CD4-positive, alpha-beta memory T cell (primary cell): ENCODE measurements at regions not wholly inside any gene's neighbourhood (a gene's known extent, or its start where the extent isn't known, plus 50 kb on each side); places are given as distances from the start of the nearest gene placed in this dataset.

Source experiments
- CTCF ChIA-PET: fragments of 350-600 bp; sonication (Branson Sonifier 250); formaldehyde crosslinking; loops from one replicate; lab custom pipeline; 2021; ENCODE audit warnings: inconsistent platforms; ENCODE audit not compliant: partially characterized antibody; lab: Charles Lee
- POLR2A ChIA-PET: fragments of 350-600 bp; sonication (Branson Sonifier 250); formaldehyde crosslinking; loops from one replicate; lab custom pipeline; 2021; ENCODE audit not compliant: partially characterized antibody; lab: Charles Lee
- DNase-seq, 5 donors: peaks; one replicate each; pipeline versions ENCODE4 v3.0.0 to v3.0.0-alpha.2; 2020 to 2022; ENCODE audit warnings: mixed read lengths in 1 of 5
- H3K27ac ChIP-seq: one replicate; pipeline ENCODE4 v1.7.0; 2013; ENCODE audit warnings: low read depth, low read length
- H3K27me3 ChIP-seq: 2 replicates; pipeline ENCODE4 v1.7.0; 2013; ENCODE audit warnings: mild to moderate bottlenecking, low read length, moderate library complexity; ENCODE audit not compliant: insufficient read depth
- H3K36me3 ChIP-seq: 2 replicates; pipeline ENCODE4 v1.7.0; 2013; ENCODE audit warnings: mild to moderate bottlenecking, low read length, moderate library complexity; ENCODE audit not compliant: insufficient read depth
- H3K4me1 ChIP-seq: 2 replicates; pipeline ENCODE4 v1.7.0; 2013; ENCODE audit warnings: mild to moderate bottlenecking, low read length, moderate library complexity; ENCODE audit not compliant: insufficient read depth
- H3K4me3 ChIP-seq, 2 donors: one replicate each; pipeline ENCODE4 v1.7.0; 2013; ENCODE audit warnings: low read length in 2 of 2, mild to moderate bottlenecking in 1 of 2
- H3K9me3 ChIP-seq, 2 donors: one replicate each; pipeline ENCODE4 v1.7.0; 2013; ENCODE audit warnings: low read length in 2 of 2, control low read depth in 1 of 2; ENCODE audit not compliant: control insufficient read depth in 1 of 2
- H3K27ac Mint-ChIP-seq, 7 donors: one replicate each; pipeline ENCODE4 v1.8.0; 2020 to 2021; ENCODE audit warnings: mixed read lengths in 7 of 7, mild to moderate bottlenecking in 6 of 7, inconsistent platforms in 3 of 7, moderate library complexity in 3 of 7
- H3K27me3 Mint-ChIP-seq, 2 donors: one replicate each; pipeline ENCODE4 v1.8.0; 2020 to 2021; ENCODE audit warnings: mixed read lengths in 2 of 2
- H3K36me3 Mint-ChIP-seq, 2 donors: one replicate each; pipeline ENCODE4 v1.8.0; 2020 to 2021; ENCODE audit warnings: mixed read lengths in 2 of 2, inconsistent platforms in 1 of 2, mild to moderate bottlenecking in 1 of 2
- H3K4me1 Mint-ChIP-seq, 4 donors: one replicate each; pipeline ENCODE4 v1.8.0; 2020 to 2021; ENCODE audit warnings: mixed read lengths in 4 of 4, mild to moderate bottlenecking in 1 of 4
- H3K4me3 Mint-ChIP-seq, 8 donors: one replicate each; pipeline ENCODE4 v1.8.0; 2020 to 2021; ENCODE audit warnings: mixed read lengths in 8 of 8, mild to moderate bottlenecking in 7 of 8, moderate library complexity in 6 of 8, inconsistent platforms in 3 of 8
- H3K9me3 Mint-ChIP-seq, 8 donors: one replicate each; pipeline ENCODE4 v1.8.0; 2020 to 2021; ENCODE audit warnings: mixed read lengths in 8 of 8, mild to moderate bottlenecking in 5 of 8, inconsistent platforms in 3 of 8, moderate library complexity in 1 of 8
- intact Hi-C: fragments of 100-400 bp; cut with micrococcal nuclease; formaldehyde crosslinking; loops from one replicate; pipeline ENCODE4 v1.15.1; 2023

DNA sequence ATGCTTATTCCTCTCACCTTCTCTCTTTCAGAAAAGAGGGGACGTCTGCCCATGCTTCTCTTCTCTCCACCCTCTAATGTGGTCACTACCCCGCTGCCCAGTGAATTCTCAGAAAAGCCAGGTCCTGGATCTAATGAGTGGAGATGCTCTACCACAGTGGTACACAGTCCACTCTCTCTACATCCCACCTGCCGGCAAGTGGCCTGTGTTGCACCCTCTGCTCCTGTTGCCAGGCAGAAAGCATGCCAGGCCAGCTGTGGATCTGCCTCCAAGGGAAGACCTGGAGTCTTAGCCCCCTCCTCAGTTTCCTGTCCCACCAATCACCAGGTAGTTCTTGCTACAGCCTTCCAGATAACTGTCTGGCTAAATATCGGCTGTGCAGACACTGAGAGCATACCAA is 71.2 kb upstream of the SPDL1 start:
- Histone ChIP-seq H3K27me3 (no peaks in the 10 kb centered on the region), H3K9me3 (no peaks in the 10 kb centered on the region), H3K4me1 (no peaks in the 10 kb centered on the region), H3K27ac (no peak overlapping the region), H3K36me3 (no peaks in the 10 kb centered on the region), H3K4me3 (no peak overlapping the region)
- H3K27me3 Mint-ChIP-seq, result peaks cover 2 to 5% of the 10 kb centered on the region in 2 donors
- no peak overlapping the region for H3K4me3 Mint-ChIP-seq
- ChIA-PET POLR2A (no interaction called here), CTCF (no interaction called here)
- no peaks in the 10 kb centered on the region for H3K36me3 Mint-ChIP-seq
- H3K9me3 Mint-ChIP-seq, result peaks cover 0 to 6% (median 1%) of the 10 kb centered on the region in 8 donors
- intact Hi-C loops, result no loop called here
- H3K27ac Mint-ChIP-seq, result no peak overlapping the region
- no peaks in the 10 kb centered on the region for H3K4me1 Mint-ChIP-seq
- no peak for DNase-seq

DNA sequence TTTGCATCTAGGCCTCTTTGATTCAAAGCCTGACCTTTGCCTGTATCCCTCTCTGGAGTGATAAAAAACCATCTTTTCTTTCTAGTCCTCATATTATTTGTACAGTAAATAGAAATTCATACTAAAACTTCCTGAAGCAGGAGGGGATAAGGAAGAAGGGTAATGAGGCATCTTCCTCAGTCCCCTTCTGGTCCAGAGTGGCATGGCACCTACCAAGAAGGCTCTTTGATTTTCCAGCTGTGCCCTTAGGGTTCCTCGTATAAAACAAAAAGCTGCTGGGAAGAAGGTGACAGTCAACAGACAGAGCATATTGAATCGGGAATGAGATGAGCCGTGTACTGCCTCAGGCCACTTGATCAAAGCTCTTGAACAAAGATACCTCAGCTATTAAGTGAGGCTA is 71.9 kb upstream of the SPDL1 start:
- POLR2A ChIA-PET, result no interaction called here
- no peaks in the 10 kb centered on the region for H3K27me3 ChIP-seq
- Mint-ChIP-seq H3K4me3 (no peak overlapping the region), H3K27ac (no peak overlapping the region), H3K4me1 (no peaks in the 10 kb centered on the region), H3K9me3 (peaks cover 0 to 2% (median 0%) of the 10 kb centered on the region in 8 donors), H3K36me3 (no peaks in the 10 kb centered on the region), H3K27me3 (peaks cover 2 to 5% of the 10 kb centered on the region in 2 donors)
- H3K9me3 ChIP-seq, result no peaks in the 10 kb centered on the region
- intact Hi-C loops, result no loop called here
- no peaks in the 10 kb centered on the region for H3K4me1 ChIP-seq
- H3K27ac ChIP-seq, result no peak overlapping the region
- H3K36me3 ChIP-seq, result no peaks in the 10 kb centered on the region
- no peak for DNase-seq
- CTCF ChIA-PET, result no interaction called here
- H3K4me3 ChIP-seq, result no peak overlapping the region

GRCh38 chr5:169507051-169507450 is 76.5 kb upstream of the SPDL1 start:
- H3K27ac ChIP-seq, result no peak overlapping the region
- H3K27ac Mint-ChIP-seq, result no peak overlapping the region

GRCh38 chr5:169503886-169504285 is 79.7 kb upstream of the SPDL1 start:
- POLR2A ChIA-PET, result no interaction called here

More at GRCh38 chr5:169507051-169507450, 76.5 kb upstream of the SPDL1 start:
- no peaks in the 10 kb centered on the region for H3K4me1 ChIP-seq
- intact Hi-C loops, result no loop called here
- H3K36me3 ChIP-seq, result no peaks in the 10 kb centered on the region
- Mint-ChIP-seq H3K9me3 (peaks cover 0 to 2% (median 0%) of the 10 kb centered on the region in 8 donors), H3K4me1 (no peaks in the 10 kb centered on the region), H3K4me3 (no peak overlapping the region), H3K27me3 (peaks cover 0 to 5% of the 10 kb centered on the region in 2 donors), H3K36me3 (no peaks in the 10 kb centered on the region)
- DNase-seq, result no peak
- no peak overlapping the region for H3K4me3 ChIP-seq
- H3K27me3 ChIP-seq, result no peaks in the 10 kb centered on the region
- POLR2A ChIA-PET, result no interaction called here
- H3K9me3 ChIP-seq, result no peaks in the 10 kb centered on the region
- CTCF ChIA-PET, result no interaction called here

DNA sequence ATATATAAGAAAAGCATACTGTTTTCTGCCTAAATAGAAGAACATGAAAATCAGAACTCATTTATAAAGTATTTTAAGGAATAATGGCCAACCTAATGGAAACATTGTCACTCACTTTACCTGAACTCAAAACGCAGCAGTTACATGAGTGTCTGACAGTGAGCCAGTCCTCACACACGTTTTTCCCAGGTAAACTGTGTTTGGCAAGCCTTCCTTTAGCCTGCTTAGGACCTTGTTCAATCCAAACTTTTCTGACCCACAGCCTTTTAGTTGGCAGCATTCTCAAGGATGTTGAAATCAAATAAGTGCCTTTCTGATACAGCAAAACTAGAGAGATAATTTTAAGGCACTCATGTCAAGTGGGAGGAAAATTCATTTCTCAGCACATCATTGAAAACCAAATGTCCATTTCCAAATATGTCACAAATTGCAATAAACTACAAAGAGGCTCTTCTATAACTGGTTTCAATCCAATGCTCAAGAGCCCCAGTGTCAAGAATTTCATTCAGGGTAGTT is 83.5 kb upstream of the SPDL1 start:
- intact Hi-C loops, result no loop called here
- H3K9me3 ChIP-seq, result no peaks in the 10 kb centered on the region
- ChIA-PET POLR2A (no interaction called here), CTCF (no interaction called here)
- H3K4me1 ChIP-seq, result no peaks in the 10 kb centered on the region
- H3K36me3 Mint-ChIP-seq, result no peaks in the 10 kb centered on the region
- H3K9me3 Mint-ChIP-seq, result peaks cover 0 to 2% (median 0%) of the 10 kb centered on the region in 8 donors
- H3K27me3 ChIP-seq, result no peaks in the 10 kb centered on the region
- no peaks in the 10 kb centered on the region for H3K36me3 ChIP-seq
- H3K4me1 Mint-ChIP-seq, result no peaks in the 10 kb centered on the region
- H3K27ac Mint-ChIP-seq, result no peak overlapping the region
- no peak overlapping the region for H3K4me3 Mint-ChIP-seq
- peaks cover 2 to 5% of the 10 kb centered on the region in 2 donors for H3K27me3 Mint-ChIP-seq
- no peak overlapping the region for H3K4me3 ChIP-seq
- DNase-seq, result no peak
- H3K27ac ChIP-seq, result no peak overlapping the region

More at GRCh38 chr5:169503886-169504285, 79.7 kb upstream of the SPDL1 start:
- H3K4me3 Mint-ChIP-seq, result no peak overlapping the region
- Histone ChIP-seq H3K27ac (no peak overlapping the region), H3K4me3 (no peak overlapping the region), H3K4me1 (no peaks in the 10 kb centered on the region), H3K27me3 (no peaks in the 10 kb centered on the region), H3K9me3 (no peaks in the 10 kb centered on the region), H3K36me3 (no peaks in the 10 kb centered on the region)
- peaks cover 0 to 2% (median 0%) of the 10 kb centered on the region in 8 donors for H3K9me3 Mint-ChIP-seq
- H3K27ac Mint-ChIP-seq, result no peak overlapping the region
- no peaks in the 10 kb centered on the region for H3K4me1 Mint-ChIP-seq
- no peak for DNase-seq
- H3K36me3 Mint-ChIP-seq, result no peaks in the 10 kb centered on the region
- CTCF ChIA-PET, result no interaction called here
- intact Hi-C loops, result no loop called here
- H3K27me3 Mint-ChIP-seq, result peaks cover 0 to 5% of the 10 kb centered on the region in 2 donors

GRCh38 chr5:169496878-169497277 is 86.7 kb upstream of the SPDL1 start:
- POLR2A ChIA-PET, result no interaction called here
- no peaks in the 10 kb centered on the region for H3K4me1 Mint-ChIP-seq
- H3K27me3 ChIP-seq, result no peaks in the 10 kb centered on the region
- no peak overlapping the region for H3K27ac Mint-ChIP-seq
- no peak overlapping the region for H3K4me3 ChIP-seq
- H3K9me3 Mint-ChIP-seq, result no peaks in the 10 kb centered on the region
- no peak overlapping the region for H3K27ac ChIP-seq
- no peaks in the 10 kb centered on the region for H3K36me3 Mint-ChIP-seq
- H3K4me1 ChIP-seq, result no peaks in the 10 kb centered on the region
- intact Hi-C loops, result no loop called here
- no peaks in the 10 kb centered on the region for H3K36me3 ChIP-seq
- no peak for DNase-seq
- H3K27me3 Mint-ChIP-seq, result peaks cover 2% of the 10 kb centered on the region in 2 donors
- CTCF ChIA-PET, result no interaction called here
- H3K9me3 ChIP-seq, result no peaks in the 10 kb centered on the region
- H3K4me3 Mint-ChIP-seq, result no peak overlapping the region

- H3K4me3 ChIP-seq, result no peak overlapping the region
- no peak overlapping the region for H3K27ac Mint-ChIP-seq
- CTCF ChIA-PET, result no interaction called here
- H3K9me3 Mint-ChIP-seq, result peaks cover 0 to 3% (median 0%) of the 10 kb centered on the region in 8 donors
- no peak for DNase-seq
- H3K27me3 ChIP-seq, result no peaks in the 10 kb centered on the region
- H3K4me1 ChIP-seq, result no peaks in the 10 kb centered on the region
- no peaks in the 10 kb centered on the region for H3K36me3 ChIP-seq
- H3K4me3 Mint-ChIP-seq, result no peak overlapping the region
- H3K4me1 Mint-ChIP-seq, result no peaks in the 10 kb centered on the region
- POLR2A ChIA-PET, result no interaction called here
- H3K27ac ChIP-seq, result no peak overlapping the region
- peaks cover 5 to 6% of the 10 kb centered on the region in 2 donors for H3K27me3 Mint-ChIP-seq
- no peaks in the 10 kb centered on the region for H3K36me3 Mint-ChIP-seq
- intact Hi-C loops, result no loop called here
- H3K9me3 ChIP-seq, result no peaks in the 10 kb centered on the region
These were observed 88.5 kb upstream of the SPDL1 start for GRCh38 chr5:169494941-169495548.
